MM.1S (cell line): ENCODE measurements at regions not wholly inside any gene's neighbourhood (a gene's known extent, or its start where the extent isn't known, plus 50 kb on each side); places are given as distances from the start of the nearest gene placed in this dataset.
A peak's percentile ranks its signal among the peaks of the same experiment; 100 is the strongest.

ENCODE experiments used
- DNase-seq: peaks from one replicate; pipeline ENCODE4 v3.0.0-alpha.2; 2015
- H2AFZ ChIP-seq: fragments of 300-600 bp; sonication (generic); 2 replicates; pipeline ENCODE4 v1.6.0; 2016; ENCODE audit warnings: antibody characterized with exemption, low read length
- H3F3A ChIP-seq: fragments of 300-600 bp; sonication (generic); 2 replicates; pipeline ENCODE4 v1.6.1; 2016; ENCODE audit warnings: mild to moderate bottlenecking, antibody characterized with exemption, low read length, moderate library complexity, mixed read lengths; ENCODE audit not compliant: insufficient read depth
- H3K27ac ChIP-seq: fragments of 300-600 bp; sonication (generic); 2 replicates; pipeline ENCODE4 v1.5.1; 2016; ENCODE audit warnings: mild to moderate bottlenecking, low read length
- H3K27me3 ChIP-seq: fragments of 300-600 bp; sonication (generic); replicated peaks from 2 replicates; pipeline ENCODE4 v1.6.0; 2016; ENCODE audit warnings: low read length; ENCODE audit not compliant: insufficient read depth
- H3K36me3 ChIP-seq: fragments of 300-600 bp; sonication (generic); replicated peaks from 2 replicates; pipeline ENCODE4 v1.6.1; 2016; ENCODE audit warnings: mild to moderate bottlenecking, low read length, mixed read lengths; ENCODE audit not compliant: insufficient read depth
- H3K4me1 ChIP-seq: fragments of 300-600 bp; sonication (generic); 2 replicates; pipeline ENCODE4 v1.6.1; 2016; ENCODE audit warnings: low read length, mixed read lengths
- H3K4me2 ChIP-seq: fragments of 300-600 bp; sonication (generic); 2 replicates; pipeline ENCODE4 v1.6.0; 2016; ENCODE audit warnings: low read depth, low read length
- H3K4me3 ChIP-seq: fragments of 300-600 bp; sonication (generic); 2 replicates; pipeline ENCODE4 v1.5.1; 2016; ENCODE audit warnings: low read length, mixed read lengths
- H3K79me2 ChIP-seq: fragments of 300-600 bp; sonication (generic); 2 replicates; pipeline ENCODE4 v1.6.1; 2016; ENCODE audit warnings: mixed run types, low read length, mixed read lengths
- H3K9ac ChIP-seq: fragments of 300-600 bp; sonication (generic); 2 replicates; pipeline ENCODE4 v1.6.1; 2016; ENCODE audit warnings: low read length, mixed read lengths
- H3K9me2 ChIP-seq: fragments of 300-600 bp; sonication (generic); replicated peaks from 2 replicates; pipeline ENCODE4 v1.6.1; 2016; ENCODE audit warnings: mild to moderate bottlenecking, low read length, mixed read lengths; ENCODE audit not compliant: insufficient read depth
- H3K9me3 ChIP-seq: fragments of 300-600 bp; sonication (generic); replicated peaks from 2 replicates; pipeline ENCODE4 v1.6.1; 2016; ENCODE audit warnings: mild to moderate bottlenecking, low read length, mixed read lengths; ENCODE audit not compliant: insufficient read depth
- H4K20me1 ChIP-seq: fragments of 300-600 bp; sonication (generic); 2 replicates; pipeline ENCODE4 v1.6.1; 2016; ENCODE audit warnings: mild to moderate bottlenecking, low read length, moderate library complexity, mixed read lengths; ENCODE audit not compliant: insufficient read depth
- EZH2 ChIP-seq: fragments of 300-600 bp; sonication (generic); optimal IDR thresholded peaks from 2 replicates; pipeline ENCODE3; 2017; ENCODE audit warnings: low read depth, mild to moderate bottlenecking, antibody characterized with exemption, low read length, mixed read lengths
- EZH2phosphoT487 ChIP-seq: fragments of 300-600 bp; sonication (generic); IDR thresholded peaks from 2 replicates; pipeline ENCODE4 v1.6.1; 2018; ENCODE audit warnings: antibody characterized with exemption, low read length
- TF ChIP-seq, protein P1 (sequence below): fragments of 300-600 bp; sonication (generic); IDR thresholded peaks from 2 replicates; pipeline ENCODE4 v1.5.1; 2016; ENCODE audit warnings: antibody characterized with exemption, low read length, mixed read lengths

DNA sequence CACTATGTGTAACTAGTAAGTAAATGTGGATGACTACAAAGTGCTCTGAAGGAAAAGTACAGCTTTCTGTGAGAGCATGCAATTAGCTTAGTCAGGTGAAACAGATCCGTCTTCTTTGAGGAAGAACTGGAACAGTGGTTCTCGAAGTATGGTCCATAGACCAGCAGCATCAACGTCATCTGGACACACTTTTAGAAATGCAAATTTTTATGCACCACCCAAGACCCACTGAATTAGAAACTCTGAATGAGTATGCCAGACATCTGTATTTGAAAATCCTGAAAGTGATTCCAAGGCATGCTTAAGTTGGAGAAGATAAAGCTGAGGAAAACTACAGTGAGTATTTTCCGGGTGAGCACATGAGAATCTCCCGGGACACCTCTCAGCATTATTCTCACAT is 130.7 kb upstream of the SPHKAP start:
- Histone ChIP-seq H4K20me1 (no peaks in the 10 kb centered on the region), H3K9me3 (no peaks in the 10 kb centered on the region), H3K79me2 (no peaks in the 10 kb centered on the region), H3K36me3 (no peaks in the 10 kb centered on the region), H3K27ac (no peak overlapping the region), H3K4me2 (no peak overlapping the region), H3K9me2 (no peaks in the 10 kb centered on the region), H3K9ac (no peak overlapping the region), H3K4me3 (no peak overlapping the region), H2AFZ (no peak overlapping the region), H3K4me1 (no peaks in the 10 kb centered on the region), H3F3A (no peaks in the 10 kb centered on the region), H3K27me3 (no peaks in the 10 kb centered on the region)
- no peak for TF ChIP-seq EZH2phosphoT487
- TF ChIP-seq EZH2 = no peak
- TF ChIP-seq, protein P1, sequence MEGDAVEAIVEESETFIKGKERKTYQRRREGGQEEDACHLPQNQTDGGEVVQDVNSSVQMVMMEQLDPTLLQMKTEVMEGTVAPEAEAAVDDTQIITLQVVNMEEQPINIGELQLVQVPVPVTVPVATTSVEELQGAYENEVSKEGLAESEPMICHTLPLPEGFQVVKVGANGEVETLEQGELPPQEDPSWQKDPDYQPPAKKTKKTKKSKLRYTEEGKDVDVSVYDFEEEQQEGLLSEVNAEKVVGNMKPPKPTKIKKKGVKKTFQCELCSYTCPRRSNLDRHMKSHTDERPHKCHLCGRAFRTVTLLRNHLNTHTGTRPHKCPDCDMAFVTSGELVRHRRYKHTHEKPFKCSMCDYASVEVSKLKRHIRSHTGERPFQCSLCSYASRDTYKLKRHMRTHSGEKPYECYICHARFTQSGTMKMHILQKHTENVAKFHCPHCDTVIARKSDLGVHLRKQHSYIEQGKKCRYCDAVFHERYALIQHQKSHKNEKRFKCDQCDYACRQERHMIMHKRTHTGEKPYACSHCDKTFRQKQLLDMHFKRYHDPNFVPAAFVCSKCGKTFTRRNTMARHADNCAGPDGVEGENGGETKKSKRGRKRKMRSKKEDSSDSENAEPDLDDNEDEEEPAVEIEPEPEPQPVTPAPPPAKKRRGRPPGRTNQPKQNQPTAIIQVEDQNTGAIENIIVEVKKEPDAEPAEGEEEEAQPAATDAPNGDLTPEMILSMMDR = no peak
- no peak for DNase-seq

DNA sequence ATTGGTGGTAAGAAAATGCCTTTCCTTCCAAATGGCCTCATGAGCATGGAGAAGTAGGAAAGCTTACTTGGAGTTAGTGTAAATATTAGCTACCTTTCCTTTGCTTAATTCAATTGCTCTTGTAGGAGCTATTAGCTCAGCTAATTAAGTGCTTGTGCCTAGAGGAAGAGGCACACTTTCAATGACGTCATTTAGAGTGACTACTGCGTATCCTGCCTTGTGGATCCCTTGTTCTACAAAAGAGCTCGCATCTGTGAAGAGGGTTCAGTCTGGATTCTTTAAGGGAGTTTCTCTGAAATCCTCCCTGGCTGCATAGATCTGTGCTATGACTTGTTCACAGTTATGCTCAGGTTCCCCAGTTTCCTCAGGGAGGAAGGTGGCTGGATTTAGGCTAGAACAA is 122.5 kb upstream of the SPHKAP start:
- DNase-seq = no peak
- Histone ChIP-seq H4K20me1 (no peaks in the 10 kb centered on the region), H3K4me2 (no peak overlapping the region), H3K9ac (no peak overlapping the region), H3K9me3 (no peaks in the 10 kb centered on the region), H3K4me3 (no peak overlapping the region), H3K27me3 (no peaks in the 10 kb centered on the region), H3K9me2 (no peaks in the 10 kb centered on the region), H2AFZ (no peak overlapping the region), H3K79me2 (no peaks in the 10 kb centered on the region), H3F3A (no peaks in the 10 kb centered on the region), H3K36me3 (no peaks in the 10 kb centered on the region), H3K27ac (no peak overlapping the region), H3K4me1 (no peaks in the 10 kb centered on the region)
- TF ChIP-seq EZH2 (no peak), EZH2phosphoT487 (no peak)
- TF ChIP-seq, protein P1 = no peak

DNA sequence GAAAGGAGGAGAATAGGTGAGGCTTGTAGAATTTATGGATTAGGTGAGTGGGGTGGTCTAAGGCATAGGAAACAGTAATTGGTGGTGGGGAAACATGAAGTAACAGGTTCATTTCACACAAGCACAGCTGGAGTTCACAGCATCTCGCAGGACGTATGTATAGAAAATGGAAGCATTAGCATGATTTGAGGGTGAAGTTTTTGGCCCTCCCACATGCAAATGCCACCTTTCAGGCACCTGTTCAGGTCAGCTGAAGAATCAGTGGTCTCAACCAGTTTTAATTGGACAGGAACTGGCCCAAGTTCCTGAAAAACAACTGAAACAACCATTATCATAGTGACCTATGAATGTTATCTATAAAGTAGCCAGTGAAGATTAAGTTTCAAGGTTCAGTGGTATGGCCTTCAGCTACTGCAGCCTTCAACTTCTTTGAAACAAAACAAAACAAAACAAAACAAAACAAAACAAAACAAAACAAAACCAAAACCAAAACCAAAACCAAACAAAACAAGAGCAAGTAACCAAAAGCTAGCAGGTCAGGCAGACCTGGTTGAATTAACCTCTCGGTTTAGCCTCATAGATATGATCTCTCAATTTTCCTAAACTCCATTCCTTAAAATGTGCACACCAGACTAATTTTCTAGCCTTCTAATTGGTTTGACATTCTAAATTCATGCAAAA is 102.1 kb upstream of the SPHKAP start:
- peak; percentile 83 for DNase-seq
- H3K36me3 ChIP-seq = no peaks in the 10 kb centered on the region
- no peaks in the 10 kb centered on the region for H3K27me3 ChIP-seq
- peak overlapping the region; percentile 82 for H3K4me2 ChIP-seq
- H2AFZ ChIP-seq = peak overlapping the region; percentile 69
- no peaks in the 10 kb centered on the region for H3K9me3 ChIP-seq
- TF ChIP-seq EZH2 = no peak
- TF ChIP-seq EZH2phosphoT487 = no peak
- TF ChIP-seq, protein P1 = no peak
- H4K20me1 ChIP-seq = no peaks in the 10 kb centered on the region
- H3K4me3 ChIP-seq = peak overlapping the region; percentile 55
- H3F3A ChIP-seq = peaks cover 5% of the 10 kb centered on the region; the same call in 1 of the 2 replicates
- peak overlapping the region; percentile 31; the same call in 1 of the 2 replicates for H3K9ac ChIP-seq
- H3K9me2 ChIP-seq = no peaks in the 10 kb centered on the region
- peak overlapping the region; percentile 69; the same call in 1 of the 2 replicates for H3K27ac ChIP-seq
- no peaks in the 10 kb centered on the region for H3K79me2 ChIP-seq
- no peaks in the 10 kb centered on the region for H3K4me1 ChIP-seq
